ENCODE measurements at regions not wholly inside any gene's neighbourhood (a gene's known extent, or its start where the extent isn't known, plus 50 kb on each side); places are given as distances from the start of the nearest gene placed in this dataset.
"Not testable (repeated sequence)": the region's sequence is repeated elsewhere in the genome, so short reads cannot be mapped to it uniquely, and the experiment has no call there.

GRCh38 chr3:40645883-40646282 lies 121.1 kb downstream of the ZNF621 start:
- no peak for DNase-seq

GRCh38 chr3:40649346-40649745 lies 124.6 kb downstream of the ZNF621 start:
- DNase-seq: no peak

- no peak for DNase-seq
Observed at GRCh38 chr3:40652072-40652471, 127.3 kb downstream of the ZNF621 start.

- no peak for DNase-seq
Observed at GRCh38 chr3:40653001-40653400, 128.2 kb downstream of the ZNF621 start.

- no peak for DNase-seq
Observed at GRCh38 chr3:40653878-40654277, 129.1 kb downstream of the ZNF621 start.

GRCh38 chr3:40655551-40655950 lies 130.8 kb downstream of the ZNF621 start:
- DNase-seq: no peak

- DNase-seq: no peak
Observed at GRCh38 chr3:40657623-40658022, 132.9 kb downstream of the ZNF621 start.

- DNase-seq: no peak
Observed at GRCh38 chr3:40658305-40658704, 133.5 kb downstream of the ZNF621 start.

GRCh38 chr3:40660554-40660953 lies 135.8 kb downstream of the ZNF621 start:
- no peak for DNase-seq

- DNase-seq: no peak
Observed at GRCh38 chr3:40661284-40661683, 136.5 kb downstream of the ZNF621 start.

- no peak for DNase-seq
Observed at GRCh38 chr3:40663280-40663679, 138.5 kb downstream of the ZNF621 start.

GRCh38 chr3:40669176-40669575 lies 144.4 kb downstream of the ZNF621 start:
- no peak for DNase-seq

- no peak for DNase-seq
Observed at GRCh38 chr3:40672861-40673260, 148.1 kb downstream of the ZNF621 start.

GRCh38 chr3:40677321-40677720 lies 152.6 kb downstream of the ZNF621 start:
- no peak for DNase-seq

- DNase-seq: no peak
Observed at GRCh38 chr3:40677749-40678148, 153.0 kb downstream of the ZNF621 start.

GRCh38 chr3:40679290-40679689 lies 154.5 kb downstream of the ZNF621 start:
- no peak for DNase-seq

GRCh38 chr3:40680685-40681657 lies 156.2 kb downstream of the ZNF621 start:
- peak in 3 of 51 donors; percentile 4 to 16 (median 10) for DNase-seq

GRCh38 chr3:40681658-40682055 lies 156.9 kb downstream of the ZNF621 start:
- no peak for DNase-seq

GRCh38 chr3:40689837-40690236 lies 165.1 kb downstream of the ZNF621 start:
- no peak for DNase-seq

- peak in 16 of 51 donors; percentile 0 to 66 (median 26) for DNase-seq
Observed at GRCh38 chr3:40690749-40691451, 166.1 kb downstream of the ZNF621 start.

- DNase-seq: peak in 21 of 51 donors; percentile 2 to 66 (median 27)
Observed at GRCh38 chr3:40691452-40691861, 166.7 kb downstream of the ZNF621 start.

- no peak for DNase-seq
Observed at GRCh38 chr3:40695848-40696247, 171.1 kb downstream of the ZNF621 start.

- DNase-seq: not testable (repeated sequence)
Observed at GRCh38 chr3:40698611-40699010, 173.9 kb downstream of the ZNF621 start.
